ENCODE measurements at regions not wholly inside any gene's neighbourhood (a gene's known extent, or its start where the extent isn't known, plus 50 kb on each side); places are given as distances from the start of the nearest gene placed in this dataset.

- TF ChIP-seq, protein P1, sequence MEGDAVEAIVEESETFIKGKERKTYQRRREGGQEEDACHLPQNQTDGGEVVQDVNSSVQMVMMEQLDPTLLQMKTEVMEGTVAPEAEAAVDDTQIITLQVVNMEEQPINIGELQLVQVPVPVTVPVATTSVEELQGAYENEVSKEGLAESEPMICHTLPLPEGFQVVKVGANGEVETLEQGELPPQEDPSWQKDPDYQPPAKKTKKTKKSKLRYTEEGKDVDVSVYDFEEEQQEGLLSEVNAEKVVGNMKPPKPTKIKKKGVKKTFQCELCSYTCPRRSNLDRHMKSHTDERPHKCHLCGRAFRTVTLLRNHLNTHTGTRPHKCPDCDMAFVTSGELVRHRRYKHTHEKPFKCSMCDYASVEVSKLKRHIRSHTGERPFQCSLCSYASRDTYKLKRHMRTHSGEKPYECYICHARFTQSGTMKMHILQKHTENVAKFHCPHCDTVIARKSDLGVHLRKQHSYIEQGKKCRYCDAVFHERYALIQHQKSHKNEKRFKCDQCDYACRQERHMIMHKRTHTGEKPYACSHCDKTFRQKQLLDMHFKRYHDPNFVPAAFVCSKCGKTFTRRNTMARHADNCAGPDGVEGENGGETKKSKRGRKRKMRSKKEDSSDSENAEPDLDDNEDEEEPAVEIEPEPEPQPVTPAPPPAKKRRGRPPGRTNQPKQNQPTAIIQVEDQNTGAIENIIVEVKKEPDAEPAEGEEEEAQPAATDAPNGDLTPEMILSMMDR (conservative IDR thresholded peaks at IDR 0.05; ENCODE audit: low read depth, low read length): no peak
- TF ChIP-seq EZH2 (IDR thresholded peaks at IDR 0.05; ENCODE audit: low read length, unreplicated experiment): no peak
- no peak for TF ChIP-seq EZH2phosphoT487 (IDR thresholded peaks at IDR 0.05; ENCODE audit: borderline replicate concordance, low read length)
Measured at GRCh38 chr12:75563351-75563750, 51.9 kb upstream of the KRR1 start.

Measured in PC-3 (cell line).